A549 (cell line): ENCODE measurements at regions not wholly inside any gene's neighbourhood (a gene's known extent, or its start where the extent isn't known, plus 50 kb on each side); places are given as distances from the start of the nearest gene placed in this dataset.

Source experiments
- ATAC-seq, 2 experiments: fragments of 200-7000 bp in 1 of 2; fragments of >200 bp in 1 of 2; cut with Nextera tagmentation in 1 of 2; cut with Tn5 transposase in 1 of 2; 3 replicates each; pipeline versions ENCODE4 v1.8.0 to v1.9.1; 2018 to 2020; ENCODE audit warnings: mild to moderate bottlenecking in 1 of 2, moderate library complexity in 1 of 2
- CTCF ChIA-PET: fragments of 300-600 bp; sonication (Branson Sonifier 250); formaldehyde crosslinking; extraction: SDS; loops from one replicate; lab custom pipeline; 2021; ENCODE audit warnings: antibody characterized with exemption, inconsistent platforms; lab: Yijun Ruan, JAX
- POLR2A ChIA-PET: fragments of 350-600 bp; formaldehyde crosslinking; extraction: SDS; loops from one replicate; lab custom pipeline; 2021; ENCODE audit warnings: antibody characterized with exemption, inconsistent platforms; lab: Yijun Ruan, JAX
- DNase-seq, 2 experiments: peaks; one replicate each; pipeline versions ENCODE4 v3.0.0 to v3.0.0-alpha.2; 2011 to 2016; ENCODE audit warnings: low read depth in 1 of 2, low spot score in 1 of 2
- FAIRE-seq: peaks from 2 replicates; lab custom pipeline; 2011; peaks lifted over from hg19 to GRCh38; lab: Jason Lieb, UNC
- H3K27ac ChIP-seq, 2 experiments: fragments of >200 bp; sonication (Bioruptor Twin); formaldehyde crosslinking; 3 replicates each; pipeline ENCODE4 v1.5.1; 2016 to 2017
- H3K4me1 ChIP-seq: fragments of >200 bp; sonication (Bioruptor Twin); formaldehyde crosslinking; 3 replicates; pipeline ENCODE4 v1.6.1; 2016
- H3K4me2 ChIP-seq: fragments of >200 bp; sonication (Bioruptor Twin); formaldehyde crosslinking; 3 replicates; pipeline ENCODE4 v1.6.1; 2016
- H3K4me3 ChIP-seq: fragments of >200 bp; sonication (Bioruptor Twin); formaldehyde crosslinking; 3 replicates; pipeline ENCODE4 v1.5.1; 2016
- H3K9me3 ChIP-seq: fragments of >200 bp; sonication (Bioruptor Twin); formaldehyde crosslinking; 3 replicates; pipeline ENCODE4 v1.6.1; 2016
- BCL3 ChIP-seq: fragments of >200 bp; sonication (Bioruptor Twin); formaldehyde crosslinking; IDR thresholded peaks from 3 replicates; pipeline ENCODE4 v1.6.1; 2016
- BHLHE40 ChIP-seq: IDR thresholded peaks from 2 replicates; pipeline ENCODE4 v1.6.1; 2012; ENCODE audit warnings: low read depth, low read length, inconsistent platforms
- CHD2 ChIP-seq: fragments of 150-350 bp; IDR thresholded peaks from 2 replicates; pipeline ENCODE4 v1.6.1; 2014; ENCODE audit warnings: low read length; ENCODE audit not compliant: partially characterized antibody
- CHD4 ChIP-seq: fragments of 200-600 bp; sonication (generic); IDR thresholded peaks from 2 replicates; pipeline ENCODE4 v1.6.1; 2016; ENCODE audit warnings: antibody characterized with exemption, mild to moderate bottlenecking, borderline replicate concordance
- CTCF ChIP-seq: fragments of >200 bp; sonication (Bioruptor Twin); formaldehyde crosslinking; IDR thresholded peaks from 3 replicates; pipeline ENCODE4 v1.5.1; 2016
- EHF ChIP-seq: fragments of 250-450 bp; sonication (Bioruptor Pico); IDR thresholded peaks from 2 replicates; pipeline ENCODE4 v1.5.0; 2020; ENCODE audit warnings: mild to moderate bottlenecking
- EP300 ChIP-seq, 2 experiments: fragments of >200 bp; sonication (Bioruptor Twin); formaldehyde crosslinking; IDR thresholded peaks; 2 replicates in 1 of 2; 3 replicates in 1 of 2; pipeline ENCODE4 v1.6.1; 2016 to 2017
- FOSB ChIP-seq: fragments of 250-450 bp; sonication (Bioruptor Pico); IDR thresholded peaks from 2 replicates; pipeline ENCODE4 v1.5.0; 2020; ENCODE audit warnings: mild to moderate bottlenecking, moderate library complexity
- HEYL ChIP-seq: fragments of 250-450 bp; sonication (Bioruptor Pico); IDR thresholded peaks from 2 replicates; pipeline ENCODE4 v1.8.0; 2021; ENCODE audit warnings: mild to moderate bottlenecking, moderate library complexity
- HOXB5 ChIP-seq: fragments of 250-450 bp; sonication (Bioruptor Pico); IDR thresholded peaks from 2 replicates; pipeline ENCODE4 v1.5.0; 2020; ENCODE audit warnings: mild to moderate bottlenecking, moderate library complexity
- JUN ChIP-seq, 2 experiments: fragments of >200 bp; sonication (Bioruptor Twin); formaldehyde crosslinking; IDR thresholded peaks; 2 replicates in 1 of 2; 3 replicates in 1 of 2; pipeline ENCODE4 v1.6.1; 2016 to 2017
- KDM1A ChIP-seq: fragments of 200-600 bp; sonication (generic); IDR thresholded peaks from 2 replicates; pipeline ENCODE4 v1.6.1; 2016; ENCODE audit warnings: low read depth, mild to moderate bottlenecking
- MAFK ChIP-seq: fragments of 450-650 bp; IDR thresholded peaks from 2 replicates; pipeline ENCODE4 v1.6.1; 2014; ENCODE audit not compliant: partially characterized antibody
- PHF8 ChIP-seq: fragments of 200-600 bp; sonication (generic); IDR thresholded peaks from 2 replicates; pipeline ENCODE4 v1.6.1; 2016; ENCODE audit warnings: low read depth, mild to moderate bottlenecking, antibody characterized with exemption, moderate library complexity, borderline replicate concordance
- RAD21 ChIP-seq, 2 experiments: fragments of >200 bp in 1 of 2; sonication (Bioruptor Twin) in 1 of 2; formaldehyde crosslinking in 1 of 2; IDR thresholded peaks in 1 of 2; conservative IDR thresholded peaks in 1 of 2; 2 replicates in 1 of 2; 3 replicates in 1 of 2; pipeline ENCODE4 v1.6.1; 2012 to 2018; ENCODE audit warnings: inconsistent platforms in 1 of 2
- RARB ChIP-seq: fragments of 250-450 bp; sonication (Bioruptor Pico); IDR thresholded peaks from 2 replicates; pipeline ENCODE4 v1.8.0; 2021; ENCODE audit warnings: mild to moderate bottlenecking, moderate library complexity
- RCOR1 ChIP-seq: fragments of 150-350 bp; IDR thresholded peaks from 2 replicates; pipeline ENCODE4 v1.6.1; 2014; ENCODE audit warnings: antibody characterized with exemption, low read length, low read depth
- RFX5 ChIP-seq: fragments of 450-650 bp; IDR thresholded peaks from 2 replicates; pipeline ENCODE4 v1.7.1; 2014; ENCODE audit warnings: antibody characterized with exemption, mild to moderate bottlenecking, moderate library complexity
- RNF2 ChIP-seq: fragments of 200-600 bp; sonication (generic); IDR thresholded peaks from 2 replicates; pipeline ENCODE4 v1.6.1; 2016; ENCODE audit warnings: low read depth, mild to moderate bottlenecking, antibody characterized with exemption, moderate library complexity, borderline replicate concordance
- SREBF2 ChIP-seq: fragments of 450-650 bp; IDR thresholded peaks from 2 replicates; pipeline ENCODE4 v1.6.1; 2014; ENCODE audit warnings: mild to moderate bottlenecking, moderate library complexity
- TFCP2L1 ChIP-seq: fragments of 250-450 bp; sonication (Bioruptor Pico); IDR thresholded peaks from 2 replicates; pipeline ENCODE4 v1.5.0; 2021; ENCODE audit warnings: mild to moderate bottlenecking
- ZC3H11A ChIP-seq: fragments of 450-650 bp; IDR thresholded peaks from 2 replicates; pipeline ENCODE4 v1.6.1; 2014; ENCODE audit warnings: antibody characterized with exemption, mild to moderate bottlenecking
- ZSCAN20 ChIP-seq: fragments of 250-450 bp; sonication (Bioruptor Pico); IDR thresholded peaks from 2 replicates; pipeline ENCODE4 v1.8.0; 2022; ENCODE audit warnings: mild to moderate bottlenecking, moderate library complexity
- WGBS: methylation state at CpG from one replicate; pipeline ENCODE4 v1.1.6; 2017; ENCODE audit errors: missing lambda C conversion rate; 5-methylcytosine and 5-hydroxymethylcytosine counted together
- TF ChIP-seq, protein P1 (sequence below): IDR thresholded peaks from 2 replicates; pipeline ENCODE4 v1.6.1; 2012
- TF ChIP-seq, protein P2 (sequence below): fragments of >200 bp; sonication (Bioruptor Twin); formaldehyde crosslinking; IDR thresholded peaks from 2 replicates; pipeline ENCODE4 v1.6.1; 2016
- TF ChIP-seq, protein P3 (sequence below): fragments of 200-600 bp; sonication (generic); IDR thresholded peaks from 2 replicates; pipeline ENCODE4 v1.6.1; 2016; ENCODE audit warnings: antibody characterized with exemption, mild to moderate bottlenecking, moderate library complexity

GRCh38 chr12:68094645-68095395, 64.7 kb downstream of the IFNG start:
- Histone ChIP-seq H3K4me1 (no peaks in the 10 kb centered on the region), H3K4me2 (no peak overlapping the region), H3K9me3 (0 out of 3 replicates have a peak, but pooled peaks cover 1% of the 10 kb centered on the region), H3K27ac (no peak overlapping the region)
- no peak for DNase-seq
- 47% methylated on average over 6 of the region's 6 CpGs for WGBS
- TF ChIP-seq EHF (CRISPR knock-in tag), result no peak
- TF ChIP-seq, protein P1, sequence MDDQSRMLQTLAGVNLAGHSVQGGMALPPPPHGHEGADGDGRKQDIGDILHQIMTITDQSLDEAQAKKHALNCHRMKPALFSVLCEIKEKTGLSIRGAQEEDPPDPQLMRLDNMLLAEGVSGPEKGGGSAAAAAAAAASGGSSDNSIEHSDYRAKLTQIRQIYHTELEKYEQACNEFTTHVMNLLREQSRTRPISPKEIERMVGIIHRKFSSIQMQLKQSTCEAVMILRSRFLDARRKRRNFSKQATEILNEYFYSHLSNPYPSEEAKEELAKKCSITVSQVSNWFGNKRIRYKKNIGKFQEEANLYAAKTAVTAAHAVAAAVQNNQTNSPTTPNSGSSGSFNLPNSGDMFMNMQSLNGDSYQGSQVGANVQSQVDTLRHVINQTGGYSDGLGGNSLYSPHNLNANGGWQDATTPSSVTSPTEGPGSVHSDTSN, result no peak
- no peak for TF ChIP-seq RFX5
- TF ChIP-seq RCOR1, result no peak
- TF ChIP-seq, protein P2, sequence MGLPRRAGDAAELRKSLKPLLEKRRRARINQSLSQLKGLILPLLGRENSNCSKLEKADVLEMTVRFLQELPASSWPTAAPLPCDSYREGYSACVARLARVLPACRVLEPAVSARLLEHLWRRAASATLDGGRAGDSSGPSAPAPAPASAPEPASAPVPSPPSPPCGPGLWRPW, result no peak
- TF ChIP-seq EP300 (IDR thresholded peaks at IDR 0.05), result no peak
- TF ChIP-seq, all 56 proteins: peak for 0
- no peak overlapping the region for H3K4me3 ChIP-seq
- ChIA-PET CTCF (interaction anchor here (1.1 kb wide), 1 partner anchor 19 kb away, joined by 4 read pairs; no protein-coding TSS in a partner anchor), POLR2A (no interaction called here)
- no peak for ATAC-seq
- no peak for FAIRE-seq

DNA sequence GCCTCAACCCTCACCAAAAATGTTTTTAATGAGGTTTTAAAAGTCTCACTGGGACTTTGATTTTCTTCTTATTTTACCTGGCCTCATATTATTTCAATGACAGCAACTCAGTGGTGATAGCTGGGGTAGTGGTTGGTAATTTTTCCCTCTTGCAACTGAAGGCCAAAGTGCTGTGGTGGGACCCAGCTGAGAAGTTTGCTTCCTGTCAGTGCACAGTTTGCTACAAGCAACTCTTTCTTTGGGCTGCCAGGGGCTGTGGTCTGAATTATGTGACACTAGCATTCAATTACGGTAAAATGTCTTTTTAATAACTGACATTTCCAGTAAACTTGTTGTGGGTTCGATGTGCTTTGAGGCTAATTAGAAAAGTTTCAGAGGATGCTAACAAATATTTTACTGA, 65.3 kb downstream of the IFNG start:
- Histone ChIP-seq H3K4me1 (no peaks in the 10 kb centered on the region), H3K4me3 (no peak overlapping the region), H3K4me2 (no peak overlapping the region), H3K27ac (no peak overlapping the region)
- no peak for ATAC-seq
- FAIRE-seq, result no peak
- no peak for DNase-seq
- TF ChIP-seq FOSB (CRISPR knock-in tag), result no peak
- TF ChIP-seq BHLHE40, result no peak
- no peak for TF ChIP-seq CHD4
- TF ChIP-seq, all 56 proteins: peak for 0
- WGBS, result 43% methylated on average over 2 of the region's 2 CpGs
- H3K9me3 ChIP-seq, result 0 out of 3 replicates have a peak, but pooled peaks cover 5% of the 10 kb centered on the region
- ChIA-PET CTCF (no interaction called here), POLR2A (no interaction called here)

GRCh38 chr12:68092976-68093375, 66.6 kb downstream of the IFNG start:
- WGBS, result 14% methylated on average over 2 of the region's 2 CpGs
- no peak for ATAC-seq
- H3K27ac ChIP-seq, result no peak overlapping the region
- H3K4me3 ChIP-seq, result no peak overlapping the region
- H3K9me3 ChIP-seq, result peaks cover 10% of the 10 kb centered on the region; the same call in 1 of the 3 replicates
- FAIRE-seq, result no peak
- H3K4me2 ChIP-seq, result no peak overlapping the region
- DNase-seq, result no peak
- POLR2A ChIA-PET, result no interaction called here
- CTCF ChIA-PET, result no interaction called here
- H3K4me1 ChIP-seq, result no peaks in the 10 kb centered on the region
- no peak for TF ChIP-seq CHD4
- TF ChIP-seq MAFK, result no peak
- no peak for TF ChIP-seq RARB (CRISPR knock-in tag)
- TF ChIP-seq JUN (IDR thresholded peaks at IDR 0.05), result no peak
- TF ChIP-seq CTCF, result no peak
- TF ChIP-seq ZSCAN20 (CRISPR knock-in tag), result no peak
- no peak for TF ChIP-seq HEYL (CRISPR knock-in tag)
- no peak for TF ChIP-seq HOXB5 (CRISPR knock-in tag)
- no peak for TF ChIP-seq SREBF2
- TF ChIP-seq, protein P3, sequence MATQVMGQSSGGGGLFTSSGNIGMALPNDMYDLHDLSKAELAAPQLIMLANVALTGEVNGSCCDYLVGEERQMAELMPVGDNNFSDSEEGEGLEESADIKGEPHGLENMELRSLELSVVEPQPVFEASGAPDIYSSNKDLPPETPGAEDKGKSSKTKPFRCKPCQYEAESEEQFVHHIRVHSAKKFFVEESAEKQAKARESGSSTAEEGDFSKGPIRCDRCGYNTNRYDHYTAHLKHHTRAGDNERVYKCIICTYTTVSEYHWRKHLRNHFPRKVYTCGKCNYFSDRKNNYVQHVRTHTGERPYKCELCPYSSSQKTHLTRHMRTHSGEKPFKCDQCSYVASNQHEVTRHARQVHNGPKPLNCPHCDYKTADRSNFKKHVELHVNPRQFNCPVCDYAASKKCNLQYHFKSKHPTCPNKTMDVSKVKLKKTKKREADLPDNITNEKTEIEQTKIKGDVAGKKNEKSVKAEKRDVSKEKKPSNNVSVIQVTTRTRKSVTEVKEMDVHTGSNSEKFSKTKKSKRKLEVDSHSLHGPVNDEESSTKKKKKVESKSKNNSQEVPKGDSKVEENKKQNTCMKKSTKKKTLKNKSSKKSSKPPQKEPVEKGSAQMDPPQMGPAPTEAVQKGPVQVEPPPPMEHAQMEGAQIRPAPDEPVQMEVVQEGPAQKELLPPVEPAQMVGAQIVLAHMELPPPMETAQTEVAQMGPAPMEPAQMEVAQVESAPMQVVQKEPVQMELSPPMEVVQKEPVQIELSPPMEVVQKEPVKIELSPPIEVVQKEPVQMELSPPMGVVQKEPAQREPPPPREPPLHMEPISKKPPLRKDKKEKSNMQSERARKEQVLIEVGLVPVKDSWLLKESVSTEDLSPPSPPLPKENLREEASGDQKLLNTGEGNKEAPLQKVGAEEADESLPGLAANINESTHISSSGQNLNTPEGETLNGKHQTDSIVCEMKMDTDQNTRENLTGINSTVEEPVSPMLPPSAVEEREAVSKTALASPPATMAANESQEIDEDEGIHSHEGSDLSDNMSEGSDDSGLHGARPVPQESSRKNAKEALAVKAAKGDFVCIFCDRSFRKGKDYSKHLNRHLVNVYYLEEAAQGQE, result no peak
- no peak for TF ChIP-seq RAD21 (conservative IDR thresholded peaks at IDR 0.05 in 1 of 2, IDR thresholded peaks at IDR 0.05 in 1 of 2)
- TF ChIP-seq RNF2, result no peak
- no peak for TF ChIP-seq TFCP2L1
- no peak for TF ChIP-seq PHF8
- no peak for TF ChIP-seq FOSB (CRISPR knock-in tag)
- no peak for TF ChIP-seq CHD2
- no peak for TF ChIP-seq KDM1A
- TF ChIP-seq BCL3, result no peak
- no peak for TF ChIP-seq ZC3H11A
